GM12878 (cell line): ENCODE measurements at regions not wholly inside any gene's neighbourhood (a gene's known extent, or its start where the extent isn't known, plus 50 kb on each side); places are given as distances from the start of the nearest gene placed in this dataset. TPM values are rescaled to one million over a fixed set of nuclear protein-coding genes. Genes with fewer than 3 reads are reported as not detected.

ENCODE experiments used
- small RNA-seq: library from RNA; depleted of rRNA; stranded (forward); fragments of <200 nt; gene quantifications from one replicate; pipeline ENCODE3, GENCODE V24; 2014
- TF ChIP-seq, protein P1 (sequence below): IDR thresholded peaks from 2 replicates; pipeline ENCODE4 v1.6.1; 2011; ENCODE audit warnings: borderline replicate concordance, low read depth, mild to moderate bottlenecking, moderate library complexity, low read length; ENCODE audit not compliant: insufficient read depth, poor library complexity, severe bottlenecking

DNA sequence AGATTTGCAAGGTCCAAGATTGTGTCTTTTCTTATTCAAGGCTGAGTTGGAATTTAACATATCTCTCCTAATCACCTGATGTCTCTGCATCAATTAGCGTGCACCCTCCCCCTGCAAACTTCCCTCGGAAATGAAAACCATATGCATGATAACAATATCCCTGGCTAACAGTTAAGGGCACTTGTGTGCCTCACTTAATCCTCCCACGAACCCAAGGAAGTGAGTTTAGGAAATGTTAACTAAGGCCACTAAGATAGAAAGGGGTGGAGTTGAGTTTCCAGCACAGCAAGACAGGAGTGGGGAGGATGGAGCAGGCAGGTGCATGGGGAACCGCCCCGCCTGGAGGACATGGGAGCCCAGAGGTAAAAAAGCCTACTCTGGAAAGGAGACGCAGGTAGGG is 52.4 kb upstream of the PTMA start (continued):
- TF ChIP-seq, protein P1, sequence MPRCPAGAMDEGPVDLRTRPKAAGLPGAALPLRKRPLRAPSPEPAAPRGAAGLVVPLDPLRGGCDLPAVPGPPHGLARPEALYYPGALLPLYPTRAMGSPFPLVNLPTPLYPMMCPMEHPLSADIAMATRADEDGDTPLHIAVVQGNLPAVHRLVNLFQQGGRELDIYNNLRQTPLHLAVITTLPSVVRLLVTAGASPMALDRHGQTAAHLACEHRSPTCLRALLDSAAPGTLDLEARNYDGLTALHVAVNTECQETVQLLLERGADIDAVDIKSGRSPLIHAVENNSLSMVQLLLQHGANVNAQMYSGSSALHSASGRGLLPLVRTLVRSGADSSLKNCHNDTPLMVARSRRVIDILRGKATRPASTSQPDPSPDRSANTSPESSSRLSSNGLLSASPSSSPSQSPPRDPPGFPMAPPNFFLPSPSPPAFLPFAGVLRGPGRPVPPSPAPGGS: no peak

Small RNAs in the stretch of these regions (small RNA-seq; reads per million reads assigned to genes)
- not detected for gene RN7SL499P
